GM19023 (cell line): ENCODE measurements at regions not wholly inside any gene's neighbourhood (a gene's known extent, or its start where the extent isn't known, plus 50 kb on each side); places are given as distances from the start of the nearest gene placed in this dataset.

Experiments
- ATAC-seq: cut with Tn5 transposase; IDR thresholded peaks from one replicate; pipeline ENCODE4 v1.9.1; 2021; ENCODE audit warnings: mild to moderate bottlenecking, moderate library complexity; ENCODE audit not compliant: unreplicated experiment

GRCh38 chr2:9137379-9138150 lies 69.0 kb upstream of the ASAP2 start:
- ATAC-seq: no peak

GRCh38 chr2:9135822-9136558 lies 70.6 kb upstream of the ASAP2 start:
- no peak for ATAC-seq

- ATAC-seq: no peak
These were observed 79.3 kb upstream of the ASAP2 start for GRCh38 chr2:9127316-9127715.

- no peak for ATAC-seq
These were observed 80.1 kb upstream of the ASAP2 start for GRCh38 chr2:9126540-9126939.

- no peak for ATAC-seq
These were observed 82.3 kb upstream of the ASAP2 start for GRCh38 chr2:9124231-9124741.

GRCh38 chr2:9123069-9123468 lies 83.5 kb upstream of the ASAP2 start:
- no peak for ATAC-seq

GRCh38 chr2:9122367-9122766 lies 84.2 kb upstream of the ASAP2 start:
- ATAC-seq: no peak

GRCh38 chr2:9118383-9118960 lies 88.1 kb upstream of the ASAP2 start:
- ATAC-seq: no peak

GRCh38 chr2:9115229-9115628 lies 91.4 kb upstream of the ASAP2 start:
- ATAC-seq: no peak

- ATAC-seq: no peak
These were observed 92.2 kb upstream of the ASAP2 start for GRCh38 chr2:9114458-9114857.

- no peak for ATAC-seq
These were observed 92.7 kb upstream of the ASAP2 start for GRCh38 chr2:9113916-9114315.

- ATAC-seq: no peak
These were observed 93.3 kb upstream of the ASAP2 start for GRCh38 chr2:9113262-9113661.

GRCh38 chr2:9112079-9112721 lies 94.4 kb upstream of the ASAP2 start:
- ATAC-seq: no peak

GRCh38 chr2:9110893-9111569 lies 95.6 kb upstream of the ASAP2 start:
- no peak for ATAC-seq

GRCh38 chr2:9110346-9110884 lies 96.2 kb upstream of the ASAP2 start:
- ATAC-seq: no peak

- ATAC-seq: no peak
These were observed 96.7 kb upstream of the ASAP2 start for GRCh38 chr2:9109871-9110270.

GRCh38 chr2:9108210-9108967 lies 98.2 kb upstream of the ASAP2 start:
- ATAC-seq: no peak

- ATAC-seq: no peak
These were observed 99.2 kb upstream of the ASAP2 start for GRCh38 chr2:9107168-9108025.
